HepG2 (cell line): ENCODE measurements at regions not wholly inside any gene's neighbourhood (a gene's known extent, or its start where the extent isn't known, plus 50 kb on each side); places are given as distances from the start of the nearest gene placed in this dataset.
A peak's percentile ranks its signal among the peaks of the same experiment; 100 is the strongest.

Experiments used
- ATAC-seq: fragments of 200-7000 bp; cut with Tn5 transposase; 3 replicates; pipeline ENCODE4 v1.9.1; 2020; ENCODE audit warnings: mild to moderate bottlenecking, moderate library complexity
- BruUV-seq: library from RNA; stranded (reverse); fragments of 400-500 nt; replicated peaks from 2 replicates; lab custom pipeline; 2021; lab: Mats Ljungman, UMichigan
- CTCF ChIA-PET: fragments of 300-600 bp; formaldehyde crosslinking; extraction: SDS; loops from one replicate; lab custom pipeline; 2021; ENCODE audit warnings: low total read pairs, inconsistent platforms, low intra/inter-chr PET ratio; lab: Yijun Ruan, JAX
- POLR2A ChIA-PET: fragments of 350-600 bp; sonication (Branson Sonifier 250); formaldehyde crosslinking; loops from one replicate; lab custom pipeline; 2020; ENCODE audit warnings: antibody characterized with exemption, inconsistent platforms; lab: Yijun Ruan, JAX
- DNase-seq: peaks from one replicate; pipeline ENCODE4 v3.0.0-alpha.2; 2015; ENCODE audit warnings: low spot score
- FAIRE-seq: peaks from 3 replicates; lab custom pipeline; 2011; peaks lifted over from hg19 to GRCh38; lab: Jason Lieb, UNC
- H2AFZ ChIP-seq: one replicate; pipeline ENCODE4 v1.6.1; 2011; ENCODE audit warnings: low read length, inconsistent platforms
- H3K27ac ChIP-seq: fragments of 300-600 bp; 3 replicates; pipeline ENCODE4 v1.8.0; 2011; ENCODE audit warnings: mixed run types, mild to moderate bottlenecking, mixed read lengths, low read length, inconsistent platforms; ENCODE audit not compliant: insufficient read depth; ENCODE audit errors: extremely low read length
- H3K27me3 ChIP-seq, 2 experiments: fragments of 200-600 bp in 1 of 2; 2 replicates in 1 of 2; 3 replicates in 1 of 2; pipeline versions ENCODE4 v1.6.0 to v1.8.0; 2011; ENCODE audit warnings: low read length in 2 of 2, mild to moderate bottlenecking in 2 of 2, moderate library complexity in 2 of 2, inconsistent platforms in 1 of 2; ENCODE audit not compliant: insufficient read depth in 2 of 2, control insufficient read depth in 1 of 2
- H3K36me3 ChIP-seq, 2 experiments: fragments of 200-600 bp in 1 of 2; replicated peaks in 1 of 2; 2 replicates in 1 of 2; 3 replicates in 1 of 2; pipeline versions ENCODE4 v1.5.1 to v1.8.0; 2011; ENCODE audit warnings: low read length in 2 of 2, inconsistent platforms in 1 of 2; ENCODE audit not compliant: insufficient read depth in 2 of 2, control insufficient read depth in 1 of 2
- H3K4me1 ChIP-seq: 2 replicates; pipeline ENCODE4 v1.5.1; 2012; ENCODE audit warnings: low read length, inconsistent platforms; ENCODE audit not compliant: insufficient read depth
- H3K4me2 ChIP-seq: 2 replicates; pipeline ENCODE4 v1.6.0; 2011; ENCODE audit warnings: low read depth, low read length, inconsistent platforms
- H3K4me3 ChIP-seq, 3 experiments: fragments of 200-600 bp in 1 of 3; sonication (generic), shearing (Covaris generic) in 1 of 3; replicated peaks in 1 of 3; 2 replicates each; pipeline ENCODE4 v1.5.1; 2011 to 2016; ENCODE audit warnings: low read length in 3 of 3, inconsistent platforms in 2 of 3, low read depth in 2 of 3, mild to moderate bottlenecking in 2 of 3, control low read depth in 1 of 3, mixed read lengths in 1 of 3; ENCODE audit not compliant: insufficient read depth in 1 of 3
- H3K79me2 ChIP-seq: one replicate; pipeline ENCODE4 v1.6.1; 2011; ENCODE audit warnings: low read length, inconsistent platforms; ENCODE audit not compliant: insufficient read depth
- H3K9ac ChIP-seq: 2 replicates; pipeline ENCODE4 v1.6.0; 2011; ENCODE audit warnings: mild to moderate bottlenecking, low read depth, low read length, inconsistent platforms; ENCODE audit not compliant: insufficient read depth
- H3K9me3 ChIP-seq: 2 replicates; pipeline ENCODE4 v1.5.1; 2012; ENCODE audit warnings: mild to moderate bottlenecking, low read length
- H4K20me1 ChIP-seq: 2 replicates; pipeline ENCODE4 v1.6.0; 2011; ENCODE audit warnings: inconsistent platforms, mild to moderate bottlenecking, low read length, moderate library complexity; ENCODE audit not compliant: insufficient read depth
- GZF1 ChIP-seq: sonication (generic); formaldehyde crosslinking; IDR thresholded peaks from 2 replicates; pipeline ENCODE4 v1.5.1; 2020; ENCODE audit warnings: mild to moderate bottlenecking, missing genetic modification reagents
- HMG20A ChIP-seq: IDR thresholded peaks from 2 replicates; pipeline ENCODE4 v1.6.1; 2016; ENCODE audit warnings: borderline replicate concordance
- JUNB ChIP-seq: sonication (generic); formaldehyde crosslinking; IDR thresholded peaks from 2 replicates; pipeline ENCODE4 v1.8.0; 2022; ENCODE audit warnings: missing genetic modification reagents, mild to moderate bottlenecking, borderline replicate concordance
- ZBTB40 ChIP-seq, 2 experiments: fragments of 450-650 bp in 1 of 2; sonication (generic) in 1 of 2; formaldehyde crosslinking in 1 of 2; IDR thresholded peaks; 2 replicates each; pipeline versions ENCODE4 v1.6.1 to v1.8.0; 2016 to 2022; ENCODE audit warnings: antibody characterized with exemption in 1 of 2, mild to moderate bottlenecking in 1 of 2, missing genetic modification reagents in 1 of 2
- ZKSCAN8 ChIP-seq: IDR thresholded peaks from 2 replicates; pipeline ENCODE4 v1.6.1; 2016; ENCODE audit warnings: borderline replicate concordance, missing genetic modification reagents, missing compliant biosample characterization
- ZNF256 ChIP-seq: sonication (generic); formaldehyde crosslinking; conservative IDR thresholded peaks from 2 replicates; pipeline ENCODE4 v1.4.0; 2020; ENCODE audit warnings: missing genetic modification reagents
- ZNF260 ChIP-seq: sonication (generic); formaldehyde crosslinking; IDR thresholded peaks from 2 replicates; pipeline ENCODE4 v1.4.0; 2020; ENCODE audit warnings: missing genetic modification reagents, low read depth, mild to moderate bottlenecking, borderline replicate concordance
- WGBS: methylation state at CpG from one replicate; pipeline ENCODE4 v1.1.6; 2017; ENCODE audit warnings: low lambda C conversion rate; 5-methylcytosine and 5-hydroxymethylcytosine counted together
- in situ Hi-C: cut with HindIII; loops from 2 replicates; pipeline ENCODE4 v1.10.0; 2017; ENCODE audit warnings: low pct_unique_long_range_greater_than_20kb; ENCODE audit not compliant: extremely low pct_ligation_motif_present
- intact Hi-C: fragments of 100-400 bp; cut with micrococcal nuclease; formaldehyde crosslinking; loops from one replicate; pipeline ENCODE4 v1.10.0; 2022; ENCODE audit not compliant: unreplicated experiment
- TF ChIP-seq, protein P1 (sequence below): sonication (generic); formaldehyde crosslinking; IDR thresholded peaks from 2 replicates; pipeline ENCODE4 v1.4.0; 2020; ENCODE audit warnings: mild to moderate bottlenecking, low read depth, missing genetic modification reagents

- intact Hi-C loops (no loop called here), in situ Hi-C loops (no loop called here)
- no peaks in the 10 kb centered on the region for H3K4me1 ChIP-seq
- no peak overlapping the region for H2AFZ ChIP-seq
- no peak for TF ChIP-seq ZNF256
- TF ChIP-seq ZKSCAN8 (CRISPR knock-in tag), result no peak
- peak; percentile 81; the same call in 1 of the 2 replicates for TF ChIP-seq GZF1 (CRISPR knock-in tag)
- no peak for TF ChIP-seq ZNF260 (CRISPR knock-in tag)
- no peaks in the 10 kb centered on the region for H3K9me3 ChIP-seq
- FAIRE-seq (no peak), ATAC-seq (no peak), DNase-seq (no peak)
- H3K36me3 ChIP-seq, result no peaks in the 10 kb centered on the region
- no peaks in the 10 kb centered on the region for H4K20me1 ChIP-seq
- no TSS peak for BruUV-seq
- POLR2A ChIA-PET, result no interaction called here
- H3K79me2 ChIP-seq, result no peaks in the 10 kb centered on the region
- CTCF ChIA-PET, result no interaction called here
- no peak overlapping the region for H3K9ac ChIP-seq
- no peaks in the 10 kb centered on the region; a peak in 1 of 5 replicates for H3K27me3 ChIP-seq
- 43% methylated on average over 2 of the region's 2 CpGs for WGBS
- H3K27ac ChIP-seq, result no peak overlapping the region
- H3K4me3 ChIP-seq, result no peak overlapping the region
- H3K4me2 ChIP-seq, result no peak overlapping the region
Measured at GRCh38 chr12:68476794-68477193, 133.9 kb upstream of the RAP1B start.

DNA sequence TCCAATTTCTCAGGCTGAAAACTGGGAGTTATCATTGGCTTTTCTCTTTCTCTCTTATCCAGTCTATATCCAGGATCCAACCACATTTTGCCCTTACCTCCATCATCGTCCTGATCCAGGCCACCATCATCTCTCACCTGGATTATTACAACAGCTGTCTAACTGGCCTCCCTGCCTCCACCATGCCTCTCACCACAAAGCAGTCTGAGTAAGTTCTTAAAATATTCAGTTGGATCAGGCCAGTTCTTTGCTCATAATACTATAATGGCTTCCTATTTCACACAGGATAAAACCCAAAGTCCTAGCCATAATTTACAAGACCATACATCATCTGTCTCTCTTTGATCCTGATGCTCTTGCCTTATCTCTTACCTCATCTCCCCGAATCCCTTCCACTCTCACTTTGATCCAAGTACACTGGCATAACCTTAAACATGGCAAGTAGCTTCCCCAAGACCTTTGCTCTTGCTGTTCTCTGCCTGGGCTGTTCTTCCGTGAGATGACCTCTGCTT is 133.4 kb upstream of the RAP1B start:
- POLR2A ChIA-PET, result no interaction called here
- WGBS, result 12% methylated on average over 3 of the region's 3 CpGs
- H3K4me3 ChIP-seq, result no peak overlapping the region
- CTCF ChIA-PET, result no interaction called here
- H3K27me3 ChIP-seq, result no peaks in the 10 kb centered on the region; a peak in 1 of 5 replicates
- no peaks in the 10 kb centered on the region for H3K9me3 ChIP-seq
- H3K27ac ChIP-seq, result no peak overlapping the region
- no peaks in the 10 kb centered on the region for H3K4me1 ChIP-seq
- BruUV-seq, result no TSS peak
- in situ Hi-C loops, result no loop called here
- no peaks in the 10 kb centered on the region for H4K20me1 ChIP-seq
- no peak overlapping the region for H3K9ac ChIP-seq
- ATAC-seq, result no peak
- intact Hi-C loops, result no loop called here
- H3K4me2 ChIP-seq, result no peak overlapping the region
- no peak for DNase-seq
- H3K36me3 ChIP-seq, result no peaks in the 10 kb centered on the region
- no peaks in the 10 kb centered on the region for H3K79me2 ChIP-seq
- FAIRE-seq, result no peak
- H2AFZ ChIP-seq, result no peak overlapping the region
- TF ChIP-seq JUNB (CRISPR knock-in tag), result no peak
- TF ChIP-seq, protein P1, sequence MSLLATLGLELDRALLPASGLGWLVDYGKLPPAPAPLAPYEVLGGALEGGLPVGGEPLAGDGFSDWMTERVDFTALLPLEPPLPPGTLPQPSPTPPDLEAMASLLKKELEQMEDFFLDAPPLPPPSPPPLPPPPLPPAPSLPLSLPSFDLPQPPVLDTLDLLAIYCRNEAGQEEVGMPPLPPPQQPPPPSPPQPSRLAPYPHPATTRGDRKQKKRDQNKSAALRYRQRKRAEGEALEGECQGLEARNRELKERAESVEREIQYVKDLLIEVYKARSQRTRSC (CRISPR knock-in tag), result no peak
- TF ChIP-seq HMG20A (CRISPR knock-in tag), result no peak
- TF ChIP-seq ZBTB40 (IDR thresholded peaks at IDR 0.05), result no peak
- TF ChIP-seq ZBTB40 (CRISPR knock-in tag; IDR thresholded peaks at IDR 0.05), result no peak
